ENCODE measurements at regions not wholly inside any gene's neighbourhood (a gene's known extent, or its start where the extent isn't known, plus 50 kb on each side); places are given as distances from the start of the nearest gene placed in this dataset.

- no peak overlapping the region for H3K27ac Mint-ChIP-seq
- Histone ChIP-seq H3K27me3 (ENCODE audit: control insufficient read depth, insufficient read depth, low read length) (peaks cover 7% of the 10 kb centered on the region), H3K27ac (ENCODE audit: insufficient read depth, low read length, poor library complexity, severe bottlenecking) (no peak overlapping the region), H3K36me3 (ENCODE audit: control insufficient read depth, insufficient read depth, low read length) (no peaks in the 10 kb centered on the region), H3K9me3 (ENCODE audit: control insufficient read depth in 2 of 2, low read length in 2 of 2) (peaks cover 0 to 8% of the 10 kb centered on the region in 2 experiments), H3K4me1 (ENCODE audit: control insufficient read depth, insufficient read depth, low read length, poor library complexity, severe bottlenecking) (no peaks in the 10 kb centered on the region), H3K4me3 (ENCODE audit: low read depth, low read length) (no peak overlapping the region)
- H3K4me3 Mint-ChIP-seq = no peak overlapping the region
- peaks cover 0 to 3% (median 0%) of the 10 kb centered on the region in 7 donors for H3K9me3 Mint-ChIP-seq
- no peak for DNase-seq
- H3K4me1 Mint-ChIP-seq = no peaks in the 10 kb centered on the region
- H3K27me3 Mint-ChIP-seq = peaks cover 17% of the 10 kb centered on the region
- no peak for ATAC-seq (ENCODE audit: low read depth in 2 of 2)
- no peaks in the 10 kb centered on the region for H3K36me3 Mint-ChIP-seq
These were observed 87.4 kb upstream of the CD180 start for GRCh38 chr5:67283988-67284487.

DNA sequence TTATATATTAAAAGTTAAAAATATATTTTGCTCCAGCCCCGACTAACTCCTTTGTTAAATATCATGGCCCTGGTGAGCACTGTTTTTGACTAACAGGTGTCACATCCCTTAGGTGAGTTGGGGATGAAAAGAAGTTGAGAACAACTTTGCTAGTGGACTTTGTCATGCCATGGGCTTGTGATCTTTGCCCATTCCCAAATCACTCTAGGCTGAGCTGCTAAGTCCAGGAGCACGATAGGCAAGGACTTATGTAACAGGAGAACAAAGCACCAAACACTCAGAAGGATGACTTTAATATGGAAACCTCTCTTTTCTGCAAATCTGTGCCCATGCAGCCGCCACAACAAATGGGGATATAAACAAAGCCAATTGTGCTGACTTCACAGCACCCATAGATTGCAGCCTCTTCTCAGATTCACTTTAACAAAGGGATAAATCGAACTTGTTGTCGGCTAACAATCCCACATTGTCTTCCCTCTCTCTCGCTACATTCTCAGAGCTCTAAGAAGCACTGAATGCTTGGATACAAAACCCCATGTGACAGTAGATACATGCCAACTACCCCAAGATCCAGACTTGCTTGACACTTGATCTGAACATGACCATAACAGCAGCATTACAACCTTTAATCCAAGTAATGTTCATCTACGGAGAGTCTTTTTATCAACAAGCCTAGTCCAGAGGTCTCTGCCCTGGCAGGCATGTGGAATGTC is 86.8 kb upstream of the CD180 start:
- Histone ChIP-seq H3K36me3 (ENCODE audit: control insufficient read depth, insufficient read depth, low read length) (no peaks in the 10 kb centered on the region), H3K9me3 (ENCODE audit: control insufficient read depth in 2 of 2, low read length in 2 of 2) (peaks cover under 1 to 14% of the 10 kb centered on the region in 2 experiments), H3K4me1 (ENCODE audit: control insufficient read depth, insufficient read depth, low read length, poor library complexity, severe bottlenecking) (no peaks in the 10 kb centered on the region), H3K27me3 (ENCODE audit: control insufficient read depth, insufficient read depth, low read length) (peaks cover 7% of the 10 kb centered on the region), H3K27ac (ENCODE audit: insufficient read depth, low read length, poor library complexity, severe bottlenecking) (no peak overlapping the region), H3K4me3 (ENCODE audit: low read depth, low read length) (no peak overlapping the region)
- ATAC-seq (ENCODE audit: low read depth in 2 of 2) (no peak), DNase-seq (no peak)
- Mint-ChIP-seq H3K4me3 (no peak overlapping the region), H3K36me3 (peaks cover 2% of the 10 kb centered on the region), H3K9me3 (peaks cover 0 to 8% (median 0%) of the 10 kb centered on the region in 7 donors), H3K27ac (no peak overlapping the region), H3K4me1 (no peaks in the 10 kb centered on the region), H3K27me3 (peaks cover 14% of the 10 kb centered on the region)

GRCh38 chr5:67281874-67282273 is 85.3 kb upstream of the CD180 start:
- H3K36me3 Mint-ChIP-seq = peaks cover 5% of the 10 kb centered on the region
- peaks cover 0 to 15% (median 3%) of the 10 kb centered on the region in 7 donors for H3K9me3 Mint-ChIP-seq
- peaks cover 4% of the 10 kb centered on the region for H3K27me3 Mint-ChIP-seq
- Histone ChIP-seq H3K27me3 (ENCODE audit: control insufficient read depth, insufficient read depth, low read length) (peaks cover 3% of the 10 kb centered on the region), H3K36me3 (ENCODE audit: control insufficient read depth, insufficient read depth, low read length) (no peaks in the 10 kb centered on the region), H3K4me1 (ENCODE audit: control insufficient read depth, insufficient read depth, low read length, poor library complexity, severe bottlenecking) (no peaks in the 10 kb centered on the region), H3K9me3 (ENCODE audit: control insufficient read depth in 2 of 2, low read length in 2 of 2) (peaks cover 6 to 26% of the 10 kb centered on the region in 2 experiments), H3K4me3 (ENCODE audit: low read depth, low read length) (no peak overlapping the region), H3K27ac (ENCODE audit: insufficient read depth, low read length, poor library complexity, severe bottlenecking) (no peak overlapping the region)
- H3K4me1 Mint-ChIP-seq = no peaks in the 10 kb centered on the region
- H3K4me3 Mint-ChIP-seq = no peak overlapping the region
- DNase-seq (no peak), ATAC-seq (ENCODE audit: low read depth in 2 of 2) (no peak)
- H3K27ac Mint-ChIP-seq = no peak overlapping the region

- DNase-seq (no peak), ATAC-seq (ENCODE audit: low read depth in 2 of 2) (no peak)
- H3K4me3 Mint-ChIP-seq = no peak overlapping the region
- H3K4me1 Mint-ChIP-seq = no peaks in the 10 kb centered on the region
- Histone ChIP-seq H3K4me1 (ENCODE audit: control insufficient read depth, insufficient read depth, low read length, poor library complexity, severe bottlenecking) (no peaks in the 10 kb centered on the region), H3K27me3 (ENCODE audit: control insufficient read depth, insufficient read depth, low read length) (peaks cover 2% of the 10 kb centered on the region), H3K4me3 (ENCODE audit: low read depth, low read length) (no peak overlapping the region), H3K36me3 (ENCODE audit: control insufficient read depth, insufficient read depth, low read length) (no peaks in the 10 kb centered on the region), H3K9me3 (ENCODE audit: control insufficient read depth in 2 of 2, low read length in 2 of 2) (peaks cover 6 to 17% of the 10 kb centered on the region in 2 experiments), H3K27ac (ENCODE audit: insufficient read depth, low read length, poor library complexity, severe bottlenecking) (no peak overlapping the region)
- no peak overlapping the region for H3K27ac Mint-ChIP-seq
- H3K9me3 Mint-ChIP-seq = peaks cover 0 to 11% (median 5%) of the 10 kb centered on the region in 7 donors
- peaks cover 5% of the 10 kb centered on the region for H3K36me3 Mint-ChIP-seq
- H3K27me3 Mint-ChIP-seq = peaks cover 4% of the 10 kb centered on the region
These were observed 77.2 kb upstream of the CD180 start for GRCh38 chr5:67273689-67274356.

GRCh38 chr5:67272453-67273130 is 76.0 kb upstream of the CD180 start:
- Histone ChIP-seq H3K36me3 (ENCODE audit: control insufficient read depth, insufficient read depth, low read length) (no peaks in the 10 kb centered on the region), H3K27me3 (ENCODE audit: control insufficient read depth, insufficient read depth, low read length) (peaks cover 2% of the 10 kb centered on the region), H3K9me3 (ENCODE audit: control insufficient read depth in 2 of 2, low read length in 2 of 2) (peaks cover 0 to 4% of the 10 kb centered on the region in 2 experiments), H3K4me3 (ENCODE audit: low read depth, low read length) (no peak overlapping the region), H3K27ac (ENCODE audit: insufficient read depth, low read length, poor library complexity, severe bottlenecking) (no peak overlapping the region), H3K4me1 (ENCODE audit: control insufficient read depth, insufficient read depth, low read length, poor library complexity, severe bottlenecking) (no peaks in the 10 kb centered on the region)
- no peaks in the 10 kb centered on the region for H3K36me3 Mint-ChIP-seq
- peaks cover 0 to 3% (median 2%) of the 10 kb centered on the region in 7 donors for H3K9me3 Mint-ChIP-seq
- H3K27me3 Mint-ChIP-seq = peaks cover 4% of the 10 kb centered on the region
- H3K27ac Mint-ChIP-seq = no peak overlapping the region
- no peak overlapping the region for H3K4me3 Mint-ChIP-seq
- ATAC-seq (ENCODE audit: low read depth in 2 of 2) (no peak), DNase-seq (no peak)
- no peaks in the 10 kb centered on the region for H3K4me1 Mint-ChIP-seq

- Mint-ChIP-seq H3K27ac (no peak overlapping the region), H3K9me3 (no peaks in the 10 kb centered on the region)
- H3K4me1 ChIP-seq (ENCODE audit: control insufficient read depth, insufficient read depth, low read length, poor library complexity, severe bottlenecking) = no peaks in the 10 kb centered on the region
These were observed 71.8 kb upstream of the CD180 start for GRCh38 chr5:67268231-67269021.

DNA sequence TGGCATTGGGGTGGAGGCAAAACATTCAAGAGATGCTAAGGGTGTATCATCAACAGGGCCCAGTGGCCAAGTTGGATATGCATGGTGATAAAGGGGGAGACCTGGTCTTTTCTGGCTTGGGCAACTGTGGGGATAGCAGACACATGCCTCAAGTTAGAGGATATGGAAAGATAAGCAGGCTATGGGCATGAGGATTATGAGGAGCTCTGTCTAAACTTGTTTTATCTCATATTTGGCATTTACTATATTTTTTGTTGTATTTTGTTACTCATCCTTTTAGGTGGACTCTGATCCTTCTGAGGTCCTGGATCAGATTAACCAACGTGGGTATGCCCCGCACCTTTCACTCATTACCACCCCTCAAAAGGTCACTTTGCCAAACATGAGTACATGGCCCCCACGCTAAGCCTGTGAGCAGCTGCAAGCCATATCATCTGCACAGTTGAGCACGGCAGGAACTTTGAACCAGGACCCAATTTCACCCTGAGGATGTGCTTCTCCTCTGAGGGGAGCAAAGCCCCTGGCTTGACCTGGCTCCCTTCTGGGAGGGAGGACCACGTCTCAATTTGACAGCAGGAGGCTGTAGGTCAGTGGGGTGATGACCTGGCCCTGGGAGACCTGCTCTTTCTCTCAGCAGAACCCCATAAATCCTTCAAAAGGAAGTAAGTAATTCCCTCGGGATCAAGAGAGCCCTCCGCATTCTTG is 71.1 kb upstream of the CD180 start:
- Histone ChIP-seq H3K9me3 (ENCODE audit: control insufficient read depth in 2 of 2, low read length in 2 of 2) (no peaks in the 10 kb centered on the region), H3K36me3 (ENCODE audit: control insufficient read depth, insufficient read depth, low read length) (no peaks in the 10 kb centered on the region), H3K27me3 (ENCODE audit: control insufficient read depth, insufficient read depth, low read length) (peaks cover 4% of the 10 kb centered on the region), H3K4me1 (ENCODE audit: control insufficient read depth, insufficient read depth, low read length, poor library complexity, severe bottlenecking) (no peaks in the 10 kb centered on the region), H3K27ac (ENCODE audit: insufficient read depth, low read length, poor library complexity, severe bottlenecking) (no peak overlapping the region), H3K4me3 (ENCODE audit: low read depth, low read length) (no peak overlapping the region)
- ATAC-seq (ENCODE audit: low read depth in 2 of 2) (no peak), DNase-seq (no peak)
- H3K4me3 Mint-ChIP-seq = no peak overlapping the region
- no peaks in the 10 kb centered on the region for H3K9me3 Mint-ChIP-seq
- H3K36me3 Mint-ChIP-seq = no peaks in the 10 kb centered on the region
- no peaks in the 10 kb centered on the region for H3K4me1 Mint-ChIP-seq
- no peak overlapping the region for H3K27ac Mint-ChIP-seq
- peaks cover 4% of the 10 kb centered on the region for H3K27me3 Mint-ChIP-seq

More at GRCh38 chr5:67268231-67269021, 71.8 kb upstream of the CD180 start:
- Mint-ChIP-seq H3K4me1 (no peaks in the 10 kb centered on the region), H3K36me3 (no peaks in the 10 kb centered on the region), H3K4me3 (no peak overlapping the region), H3K27me3 (peaks cover 8% of the 10 kb centered on the region)
- no peaks in the 10 kb centered on the region for H3K9me3 ChIP-seq (ENCODE audit: control insufficient read depth in 2 of 2, low read length in 2 of 2)
- no peak overlapping the region for H3K4me3 ChIP-seq (ENCODE audit: low read depth, low read length)
- DNase-seq = no peak
- no peaks in the 10 kb centered on the region for H3K36me3 ChIP-seq (ENCODE audit: control insufficient read depth, insufficient read depth, low read length)
- H3K27ac ChIP-seq (ENCODE audit: insufficient read depth, low read length, poor library complexity, severe bottlenecking) = no peak overlapping the region
- H3K27me3 ChIP-seq (ENCODE audit: control insufficient read depth, insufficient read depth, low read length) = peaks cover 4% of the 10 kb centered on the region
- no peak for ATAC-seq (ENCODE audit: low read depth in 2 of 2)
